Left ventricle myocardium inferior (tissue), 1 donor: ENCODE measurements at regions not wholly inside any gene's neighbourhood (a gene's known extent, or its start where the extent isn't known, plus 50 kb on each side); places are given as distances from the start of the nearest gene placed in this dataset.

ENCODE experiments used
- DNase-seq: peaks from one replicate; pipeline ENCODE4 v3.0.0-alpha.2; 2020
- H3K27ac ChIP-seq: fragments of 200-600 bp; replicated peaks from 2 replicates; pipeline ENCODE4 v1.8.0; 2021
- H3K27me3 ChIP-seq: fragments of 200-600 bp; 2 replicates; pipeline ENCODE4 v1.8.0; 2021; ENCODE audit warnings: low read depth
- H3K36me3 ChIP-seq: fragments of 200-600 bp; 2 replicates; pipeline ENCODE4 v1.8.0; 2021
- H3K4me1 ChIP-seq: fragments of 200-600 bp; 2 replicates; pipeline ENCODE4 v1.8.0; 2021
- H3K4me3 ChIP-seq: fragments of 200-600 bp; 2 replicates; pipeline ENCODE4 v1.8.0; 2021; ENCODE audit warnings: mild to moderate bottlenecking, moderate library complexity
- H3K9me3 ChIP-seq: fragments of 200-600 bp; replicated peaks from 2 replicates; pipeline ENCODE4 v1.8.0; 2021
- intact Hi-C: fragments of 100-400 bp; cut with micrococcal nuclease; formaldehyde crosslinking; loops from one replicate; pipeline ENCODE4 v1.11.0; 2022
- TF ChIP-seq, protein P1 (sequence below): fragments of 200-600 bp; IDR thresholded peaks from 2 replicates; pipeline ENCODE4 v1.8.0; 2021; ENCODE audit warnings: antibody characterized with exemption, mild to moderate bottlenecking, borderline replicate concordance
- donor health status: DM: no; HTN: yes; CAD: no; lungs with severe emphysema.

GRCh38 chr4:31918891-31919290 is 1198.7 kb downstream of the PCDH7 start:
- TF ChIP-seq, protein P1, sequence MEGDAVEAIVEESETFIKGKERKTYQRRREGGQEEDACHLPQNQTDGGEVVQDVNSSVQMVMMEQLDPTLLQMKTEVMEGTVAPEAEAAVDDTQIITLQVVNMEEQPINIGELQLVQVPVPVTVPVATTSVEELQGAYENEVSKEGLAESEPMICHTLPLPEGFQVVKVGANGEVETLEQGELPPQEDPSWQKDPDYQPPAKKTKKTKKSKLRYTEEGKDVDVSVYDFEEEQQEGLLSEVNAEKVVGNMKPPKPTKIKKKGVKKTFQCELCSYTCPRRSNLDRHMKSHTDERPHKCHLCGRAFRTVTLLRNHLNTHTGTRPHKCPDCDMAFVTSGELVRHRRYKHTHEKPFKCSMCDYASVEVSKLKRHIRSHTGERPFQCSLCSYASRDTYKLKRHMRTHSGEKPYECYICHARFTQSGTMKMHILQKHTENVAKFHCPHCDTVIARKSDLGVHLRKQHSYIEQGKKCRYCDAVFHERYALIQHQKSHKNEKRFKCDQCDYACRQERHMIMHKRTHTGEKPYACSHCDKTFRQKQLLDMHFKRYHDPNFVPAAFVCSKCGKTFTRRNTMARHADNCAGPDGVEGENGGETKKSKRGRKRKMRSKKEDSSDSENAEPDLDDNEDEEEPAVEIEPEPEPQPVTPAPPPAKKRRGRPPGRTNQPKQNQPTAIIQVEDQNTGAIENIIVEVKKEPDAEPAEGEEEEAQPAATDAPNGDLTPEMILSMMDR: no peak
- Histone ChIP-seq H3K27me3 (no peaks in the 10 kb centered on the region), H3K4me1 (no peaks in the 10 kb centered on the region), H3K9me3 (peaks cover 18% of the 10 kb centered on the region), H3K36me3 (no peaks in the 10 kb centered on the region), H3K27ac (no peak overlapping the region), H3K4me3 (no peak overlapping the region)
- intact Hi-C loops: no loop called here
- no peak for DNase-seq

GRCh38 chr4:31923634-31924033 is 1203.5 kb downstream of the PCDH7 start:
- Histone ChIP-seq H3K27ac (no peak overlapping the region), H3K9me3 (peaks cover 14% of the 10 kb centered on the region), H3K27me3 (no peaks in the 10 kb centered on the region), H3K4me1 (no peaks in the 10 kb centered on the region), H3K36me3 (no peaks in the 10 kb centered on the region), H3K4me3 (no peak overlapping the region)
- no peak for DNase-seq
- intact Hi-C loops: no loop called here
- TF ChIP-seq, protein P1: no peak

GRCh38 chr4:31929676-31930345 is 1209.6 kb downstream of the PCDH7 start:
- Histone ChIP-seq H3K4me3 (no peak overlapping the region), H3K9me3 (peaks cover 21% of the 10 kb centered on the region), H3K36me3 (no peaks in the 10 kb centered on the region), H3K4me1 (no peaks in the 10 kb centered on the region), H3K27me3 (no peaks in the 10 kb centered on the region), H3K27ac (no peak overlapping the region)
- DNase-seq: no peak
- intact Hi-C loops: no loop called here
- TF ChIP-seq, protein P1: no peak

GRCh38 chr4:31946456-31946855 is 1226.3 kb downstream of the PCDH7 start:
- TF ChIP-seq, protein P1: no peak
- intact Hi-C loops: no loop called here

DNA sequence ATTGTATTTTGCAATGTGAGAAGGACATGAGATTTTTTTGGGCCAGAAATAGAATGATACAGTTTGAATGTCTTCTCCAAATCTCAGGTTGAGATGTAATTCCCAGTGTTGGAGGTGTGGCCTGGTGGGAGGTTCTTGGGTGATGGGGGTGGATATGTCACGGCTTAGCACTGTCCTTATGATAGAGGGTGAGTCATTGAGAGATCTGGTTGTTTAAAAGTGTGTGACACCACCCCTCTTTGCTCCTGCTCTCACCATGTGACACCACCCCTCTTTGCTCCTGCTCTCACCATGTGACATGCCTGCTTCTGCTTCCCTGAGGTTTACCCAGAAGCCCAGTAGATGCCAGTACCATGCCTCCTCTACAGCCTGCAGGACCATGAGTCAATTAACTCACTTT is 1226.9 kb downstream of the PCDH7 start:
- H3K36me3 ChIP-seq: no peaks in the 10 kb centered on the region
- no peak overlapping the region for H3K4me3 ChIP-seq
- H3K27ac ChIP-seq: no peak overlapping the region
- intact Hi-C loops: no loop called here
- DNase-seq: no peak
- no peaks in the 10 kb centered on the region for H3K9me3 ChIP-seq
- no peaks in the 10 kb centered on the region for H3K4me1 ChIP-seq
- TF ChIP-seq, protein P1: no peak
- no peaks in the 10 kb centered on the region for H3K27me3 ChIP-seq

More at GRCh38 chr4:31946456-31946855, 1226.3 kb downstream of the PCDH7 start:
- Histone ChIP-seq H3K27ac (no peak overlapping the region), H3K36me3 (no peaks in the 10 kb centered on the region), H3K9me3 (no peaks in the 10 kb centered on the region), H3K27me3 (no peaks in the 10 kb centered on the region), H3K4me1 (no peaks in the 10 kb centered on the region), H3K4me3 (no peak overlapping the region)
- no peak for DNase-seq

DNA sequence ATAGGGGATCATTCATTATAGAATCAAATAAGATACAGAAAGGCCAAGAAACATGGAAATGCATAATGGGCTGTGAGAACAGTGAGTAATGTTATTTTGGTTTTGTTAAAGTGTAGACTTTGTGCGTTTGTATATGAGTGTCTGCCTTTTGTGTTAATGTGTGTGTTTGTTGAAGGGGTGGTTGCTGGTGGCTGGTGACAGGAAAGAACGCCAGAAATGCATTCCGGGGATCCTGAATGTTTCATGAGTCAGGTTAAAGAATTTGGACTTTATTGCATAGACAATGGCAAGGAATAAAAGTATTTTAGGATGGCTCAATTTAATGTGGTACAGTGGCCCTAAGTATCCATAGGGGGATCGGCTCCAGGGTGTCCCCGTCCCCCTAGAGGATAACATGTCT is 1228.9 kb downstream of the PCDH7 start:
- no peak overlapping the region for H3K27ac ChIP-seq
- DNase-seq: no peak
- no peaks in the 10 kb centered on the region for H3K27me3 ChIP-seq
- no peaks in the 10 kb centered on the region for H3K4me1 ChIP-seq
- no peaks in the 10 kb centered on the region for H3K9me3 ChIP-seq
- TF ChIP-seq, protein P1: no peak
- no peaks in the 10 kb centered on the region for H3K36me3 ChIP-seq
- intact Hi-C loops: no loop called here
- no peak overlapping the region for H3K4me3 ChIP-seq
